Fibroblast of the aortic adventitia (primary cell): ENCODE measurements at regions not wholly inside any gene's neighbourhood (a gene's known extent, or its start where the extent isn't known, plus 50 kb on each side); places are given as distances from the start of the nearest gene placed in this dataset.

Experiments
- DNase-seq: peaks from one replicate; pipeline ENCODE4 v3.0.0-alpha.2; 2010; ENCODE audit warnings: low read depth
- H3K4me3 ChIP-seq: 2 replicates; pipeline ENCODE4 v1.5.1; 2011; ENCODE audit warnings: low read depth, mild to moderate bottlenecking, control low read depth, low read length, moderate library complexity
- TF ChIP-seq, protein P1 (sequence below): IDR thresholded peaks from 2 replicates; pipeline ENCODE4 v1.5.1; 2011; ENCODE audit warnings: mild to moderate bottlenecking, low read length, control low read depth, inconsistent platforms; ENCODE audit not compliant: insufficient read depth

GRCh38 chr11:92879086-92879485 lies 90.4 kb upstream of the MTNR1B start:
- DNase-seq = no peak
- no peak overlapping the region for H3K4me3 ChIP-seq
- TF ChIP-seq, protein P1, sequence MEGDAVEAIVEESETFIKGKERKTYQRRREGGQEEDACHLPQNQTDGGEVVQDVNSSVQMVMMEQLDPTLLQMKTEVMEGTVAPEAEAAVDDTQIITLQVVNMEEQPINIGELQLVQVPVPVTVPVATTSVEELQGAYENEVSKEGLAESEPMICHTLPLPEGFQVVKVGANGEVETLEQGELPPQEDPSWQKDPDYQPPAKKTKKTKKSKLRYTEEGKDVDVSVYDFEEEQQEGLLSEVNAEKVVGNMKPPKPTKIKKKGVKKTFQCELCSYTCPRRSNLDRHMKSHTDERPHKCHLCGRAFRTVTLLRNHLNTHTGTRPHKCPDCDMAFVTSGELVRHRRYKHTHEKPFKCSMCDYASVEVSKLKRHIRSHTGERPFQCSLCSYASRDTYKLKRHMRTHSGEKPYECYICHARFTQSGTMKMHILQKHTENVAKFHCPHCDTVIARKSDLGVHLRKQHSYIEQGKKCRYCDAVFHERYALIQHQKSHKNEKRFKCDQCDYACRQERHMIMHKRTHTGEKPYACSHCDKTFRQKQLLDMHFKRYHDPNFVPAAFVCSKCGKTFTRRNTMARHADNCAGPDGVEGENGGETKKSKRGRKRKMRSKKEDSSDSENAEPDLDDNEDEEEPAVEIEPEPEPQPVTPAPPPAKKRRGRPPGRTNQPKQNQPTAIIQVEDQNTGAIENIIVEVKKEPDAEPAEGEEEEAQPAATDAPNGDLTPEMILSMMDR = no peak

- TF ChIP-seq, protein P1 = no peak
- no peak for DNase-seq
- no peak overlapping the region for H3K4me3 ChIP-seq
Observed at GRCh38 chr11:92880381-92880780, 89.1 kb upstream of the MTNR1B start.

DNA sequence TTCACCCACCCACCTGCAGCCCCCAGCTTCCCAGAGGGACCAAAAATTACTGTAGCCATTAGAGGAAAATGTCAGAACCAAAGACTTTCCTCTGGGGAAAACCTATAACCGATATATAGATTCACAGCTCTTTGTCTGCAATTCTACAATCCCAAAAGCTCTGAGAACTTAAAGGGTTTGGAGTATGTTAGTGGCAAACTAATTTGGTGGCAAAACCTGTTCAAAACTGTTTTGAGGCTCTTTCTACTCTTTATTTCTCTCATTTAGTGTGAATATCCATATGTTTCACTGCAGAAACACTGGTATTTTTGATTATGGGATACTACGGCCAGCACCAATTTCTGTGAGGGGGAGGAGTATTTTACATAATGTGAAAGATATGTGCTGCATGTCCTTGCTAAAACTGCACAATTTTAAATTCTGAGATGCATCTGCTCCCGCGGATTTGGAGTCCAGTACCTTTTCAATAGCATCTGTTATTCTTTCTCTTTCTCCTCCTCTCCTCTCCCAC lies 87.5 kb upstream of the MTNR1B start:
- no peak for DNase-seq
- TF ChIP-seq, protein P1 = no peak
- no peak overlapping the region for H3K4me3 ChIP-seq

- TF ChIP-seq, protein P1 = no peak
- no peak for DNase-seq
- H3K4me3 ChIP-seq = no peak overlapping the region
Observed at GRCh38 chr11:92882828-92883611, 86.4 kb upstream of the MTNR1B start.

DNA sequence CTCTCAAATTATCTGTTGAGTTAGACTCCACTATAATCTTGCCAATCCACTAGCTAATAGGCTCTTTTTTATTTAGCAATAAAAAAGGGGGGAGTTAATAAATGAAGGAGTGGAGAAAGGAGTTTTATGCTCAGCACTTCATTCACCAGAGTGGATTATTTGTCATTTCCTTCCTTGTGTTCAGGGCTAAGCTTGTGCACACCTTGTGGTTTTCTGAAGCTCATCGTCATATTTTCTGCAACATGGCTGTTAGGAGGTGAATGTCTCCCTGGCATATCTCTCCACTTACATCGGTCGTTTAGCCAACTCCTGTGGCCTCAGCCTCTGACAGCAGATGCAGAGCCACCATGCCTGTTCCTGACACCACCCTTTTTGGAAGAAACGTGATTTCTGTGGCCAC lies 83.9 kb upstream of the MTNR1B start:
- DNase-seq = no peak
- TF ChIP-seq, protein P1 = no peak
- H3K4me3 ChIP-seq = no peak overlapping the region

GRCh38 chr11:92886243-92886905 lies 83.1 kb upstream of the MTNR1B start:
- TF ChIP-seq, protein P1 = peak; percentile 54
- DNase-seq = peak; percentile 51
- H3K4me3 ChIP-seq = no peak overlapping the region
